NK-92 treated with Interleukin-12 subunit alpha and Interleukin-12 subunit beta, amount 100 ng/mL, for 24 hours (cell line): ENCODE measurements at regions not wholly inside any gene's neighbourhood (a gene's known extent, or its start where the extent isn't known, plus 50 kb on each side); places are given as distances from the start of the nearest gene placed in this dataset.
"Not testable (repeated sequence)": the region's sequence is repeated elsewhere in the genome, so short reads cannot be mapped to it uniquely, and the experiment has no call there.

ENCODE experiments used
- DNase-seq: peaks from one replicate; lab custom pipeline; 2025; lab: John Stamatoyannopoulos, UW

DNA sequence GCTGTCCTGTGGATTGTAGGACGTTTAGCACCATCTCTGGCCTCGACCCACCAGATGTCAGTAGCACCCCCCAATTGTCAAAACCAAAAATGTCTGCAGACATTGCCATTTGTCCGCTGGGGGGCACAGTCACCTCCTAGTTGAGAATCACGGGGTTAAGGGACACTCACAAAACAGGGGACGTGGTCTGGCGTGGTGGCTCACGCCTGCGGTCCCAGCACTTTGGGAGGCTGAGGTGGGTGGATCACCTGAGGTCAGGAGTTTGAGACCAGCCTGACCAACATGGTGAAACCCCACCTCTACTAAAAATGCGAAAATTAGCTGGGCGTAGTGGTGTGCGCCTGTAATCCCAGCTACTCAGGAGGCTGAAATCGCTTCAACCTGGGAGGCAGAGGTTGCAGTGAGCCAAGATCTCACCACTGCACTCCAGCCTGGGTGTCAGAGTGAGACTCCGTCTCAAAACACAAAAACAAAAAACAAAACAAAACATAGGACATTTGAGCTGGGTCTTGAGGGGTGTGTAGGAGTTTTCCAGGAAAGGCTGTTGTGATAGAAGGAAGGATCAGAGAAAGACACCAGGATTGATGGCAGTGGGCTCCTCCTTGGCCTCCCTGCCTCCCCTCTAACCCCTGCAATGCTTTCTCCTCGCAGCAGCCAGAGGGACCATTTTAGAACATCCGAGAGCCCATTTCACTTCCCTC lies 171.8 kb upstream of the GSE1 start:
- DNase-seq: peak; percentile 19

DNA sequence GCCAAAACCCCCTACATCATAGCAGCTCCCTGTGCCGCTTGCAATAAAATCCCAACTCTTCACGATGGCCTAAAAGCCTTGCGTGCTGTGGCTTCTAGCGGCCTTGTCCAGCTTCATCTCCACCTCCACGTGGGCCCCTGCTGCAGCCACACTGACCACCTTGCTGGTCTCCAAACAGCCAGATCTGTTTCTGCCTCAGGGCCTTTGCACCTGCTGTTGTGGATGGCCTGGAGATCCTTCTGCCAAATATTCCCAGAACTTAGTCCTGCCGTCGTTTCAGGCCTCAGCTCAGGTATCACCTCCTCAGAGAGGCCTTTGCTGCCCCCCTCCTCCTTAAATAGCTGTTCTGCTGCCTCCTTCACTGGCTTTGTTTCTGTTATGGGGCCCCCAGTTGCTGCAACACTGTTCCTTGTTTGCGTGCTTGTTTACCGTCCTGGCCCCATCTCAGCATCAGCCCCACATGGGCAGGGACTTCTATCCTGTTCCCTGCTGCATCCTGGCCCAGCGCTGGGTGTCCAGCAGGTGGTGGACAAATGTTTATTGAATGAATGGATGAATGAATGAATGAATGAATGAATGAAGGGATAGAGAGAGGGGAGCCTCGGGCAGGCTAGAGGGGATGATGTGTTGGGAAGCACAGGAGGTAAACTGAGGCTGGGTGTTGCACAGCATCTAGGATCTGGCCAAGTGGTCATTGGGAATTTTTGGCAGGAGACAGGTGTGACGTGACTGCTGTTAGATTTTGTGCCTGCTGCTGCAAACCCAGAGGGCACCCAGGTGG lies 171.0 kb upstream of the GSE1 start:
- no peak for DNase-seq

DNA sequence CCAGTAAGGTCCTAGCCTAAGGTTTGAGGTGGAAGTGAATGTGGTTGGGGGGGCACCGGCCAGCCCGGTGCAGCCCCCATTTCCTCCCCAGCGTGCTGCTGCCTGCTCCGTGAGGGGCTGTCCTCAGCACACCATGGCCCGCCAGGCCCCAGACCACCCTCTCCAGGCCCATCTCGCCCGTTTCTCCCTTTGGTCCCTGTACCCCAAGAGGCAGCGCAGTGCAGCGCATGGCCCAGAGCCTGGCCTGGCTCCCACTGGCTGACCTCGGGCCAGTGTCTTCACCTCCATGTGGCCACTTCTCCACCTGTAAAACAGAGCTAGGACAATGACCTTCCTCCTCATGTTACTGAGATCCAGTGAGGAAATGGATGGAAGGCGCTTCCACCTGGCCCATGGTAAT lies 170.0 kb upstream of the GSE1 start:
- DNase-seq: no peak

DNA sequence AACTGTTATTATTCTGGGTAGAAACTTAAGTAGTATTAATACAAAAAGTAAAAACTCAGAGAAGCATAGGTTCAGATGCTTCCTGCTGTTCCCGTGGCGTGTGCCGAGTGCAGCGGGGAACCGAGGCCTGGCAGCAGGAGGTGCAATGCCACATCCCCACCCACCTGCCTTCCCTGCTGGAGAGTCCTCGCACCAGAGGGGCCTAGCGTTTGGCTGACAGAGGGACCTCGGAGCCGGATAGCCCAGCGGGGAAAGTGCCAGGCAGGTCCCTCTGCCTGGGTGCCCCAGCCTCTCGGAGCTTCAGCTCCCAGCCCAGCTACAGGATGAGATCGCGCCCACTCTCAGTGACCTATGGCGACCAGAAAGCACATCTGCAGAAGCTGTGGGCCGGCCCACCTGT lies 169.6 kb upstream of the GSE1 start:
- no peak for DNase-seq

DNA sequence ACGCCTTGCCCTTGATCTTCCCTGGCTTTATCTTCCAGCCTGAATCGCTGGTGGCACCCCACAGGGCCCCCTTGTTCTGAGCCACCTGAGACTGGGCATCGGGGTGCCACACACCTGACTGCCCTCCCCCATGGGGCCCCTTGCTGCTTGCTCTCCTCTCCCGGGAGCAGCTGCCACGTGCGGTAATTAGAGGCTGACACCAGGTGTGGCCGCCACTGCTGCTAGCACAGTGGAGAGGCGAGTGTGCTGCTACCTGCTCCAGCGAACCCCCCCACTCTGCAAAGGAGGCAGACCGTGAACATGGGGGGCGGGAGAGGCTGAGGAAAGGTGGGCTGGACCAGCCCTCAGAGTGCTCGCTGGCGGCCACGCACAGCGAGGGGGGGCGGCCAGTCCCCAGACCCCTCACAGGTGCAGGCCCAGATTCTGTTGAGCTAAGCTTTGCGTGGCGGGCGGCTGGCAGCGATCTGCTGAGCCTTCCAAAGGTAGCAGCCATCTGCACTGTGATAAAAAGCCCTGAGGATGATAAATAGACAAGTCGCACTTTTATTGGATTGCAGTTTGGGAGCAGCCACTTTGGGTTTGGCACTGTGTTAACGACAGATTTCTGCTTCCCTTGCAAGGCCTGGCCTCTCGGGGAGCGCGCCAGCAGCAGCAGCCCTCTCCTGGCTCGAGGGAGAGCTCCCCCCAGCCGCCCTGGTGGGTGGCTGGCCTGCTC lies 167.9 kb upstream of the GSE1 start:
- no peak for DNase-seq

DNA sequence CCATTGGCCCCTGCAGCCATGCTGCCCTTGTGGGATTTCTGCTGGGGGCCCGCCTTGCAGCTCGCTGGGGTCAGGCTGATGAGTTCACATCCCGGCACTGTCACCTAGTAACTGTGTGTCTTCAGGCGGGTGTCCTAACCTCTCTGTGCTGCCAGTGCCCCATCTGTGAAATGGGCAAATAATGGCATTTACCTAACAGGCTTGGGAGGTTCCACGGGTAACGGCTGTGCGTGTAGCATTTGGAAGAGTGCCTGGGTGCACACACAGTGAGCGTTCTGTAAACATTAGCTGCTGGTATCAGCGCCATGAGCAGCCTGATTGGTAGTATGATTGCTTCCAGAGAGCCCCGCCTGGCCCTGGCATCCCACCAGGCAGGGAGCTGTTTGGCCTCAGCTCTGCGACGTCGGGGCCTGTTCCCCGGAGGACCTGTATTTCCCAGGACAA lies 167.3 kb upstream of the GSE1 start:
- no peak for DNase-seq

DNA sequence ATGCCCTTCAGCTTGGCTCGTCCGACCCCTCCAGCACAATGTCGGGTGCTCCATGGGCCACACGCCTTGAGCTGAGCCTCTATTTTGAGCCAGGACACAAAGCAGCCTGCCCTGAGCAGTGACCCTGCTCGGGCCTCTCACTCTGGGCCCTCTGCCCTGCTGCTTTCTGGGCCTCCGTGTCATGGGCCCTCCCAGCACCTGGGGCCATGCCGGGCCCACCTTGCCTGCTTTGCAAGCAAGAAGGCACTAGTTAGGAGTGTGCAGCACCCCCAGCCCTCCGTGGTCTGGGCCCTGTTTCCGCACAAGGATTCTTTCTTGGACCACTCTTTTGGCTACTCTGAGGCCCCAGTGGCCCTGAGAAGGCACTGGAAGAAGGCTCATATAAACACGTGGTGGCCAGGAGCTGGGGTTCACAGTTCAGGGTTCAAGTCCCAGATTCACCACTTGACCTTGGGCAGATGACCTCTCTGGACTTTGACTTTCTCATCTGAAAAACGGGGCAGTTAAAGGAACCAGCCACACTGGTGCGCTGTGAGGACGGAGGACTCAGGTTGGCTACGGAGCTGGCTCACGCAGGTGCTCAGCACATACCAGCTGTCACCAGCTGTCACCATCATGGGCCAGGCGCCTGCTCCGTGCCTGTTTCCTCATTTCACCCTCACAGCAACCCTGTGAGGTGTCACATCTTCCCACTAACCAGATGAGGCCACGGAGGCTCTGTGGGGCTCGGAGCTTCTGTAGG lies 166.0 kb upstream of the GSE1 start:
- DNase-seq: no peak

DNA sequence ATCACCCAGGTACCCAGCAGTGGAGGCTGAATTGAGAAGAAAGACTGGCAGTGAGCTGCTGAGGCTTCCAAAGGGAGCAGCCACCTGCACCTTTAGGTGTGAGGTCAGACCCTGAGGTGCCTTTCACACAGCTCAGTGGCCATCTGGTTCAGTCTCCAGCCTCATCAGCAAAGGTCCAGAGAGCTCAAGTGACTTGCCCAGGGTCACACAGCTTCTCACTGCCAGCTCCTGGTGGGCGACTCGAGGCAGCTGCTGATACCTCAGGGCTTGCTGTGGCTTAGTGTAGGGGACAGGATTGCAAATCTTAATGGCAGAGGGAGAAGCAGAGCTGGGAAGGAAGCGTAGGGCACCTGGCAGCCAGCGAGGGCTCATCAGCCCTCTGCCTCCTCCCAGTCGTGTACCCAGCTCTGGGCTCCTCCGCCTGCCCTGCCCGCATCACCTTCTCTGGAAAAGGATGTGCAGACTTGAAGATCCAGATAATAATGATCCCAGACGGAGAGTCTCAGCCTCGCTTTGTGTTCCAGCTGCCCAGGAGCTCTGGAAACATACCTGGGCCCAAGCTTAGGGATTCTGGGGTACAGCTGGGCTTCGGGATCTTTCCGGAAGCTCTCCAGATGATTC lies 165.3 kb upstream of the GSE1 start:
- no peak for DNase-seq

DNA sequence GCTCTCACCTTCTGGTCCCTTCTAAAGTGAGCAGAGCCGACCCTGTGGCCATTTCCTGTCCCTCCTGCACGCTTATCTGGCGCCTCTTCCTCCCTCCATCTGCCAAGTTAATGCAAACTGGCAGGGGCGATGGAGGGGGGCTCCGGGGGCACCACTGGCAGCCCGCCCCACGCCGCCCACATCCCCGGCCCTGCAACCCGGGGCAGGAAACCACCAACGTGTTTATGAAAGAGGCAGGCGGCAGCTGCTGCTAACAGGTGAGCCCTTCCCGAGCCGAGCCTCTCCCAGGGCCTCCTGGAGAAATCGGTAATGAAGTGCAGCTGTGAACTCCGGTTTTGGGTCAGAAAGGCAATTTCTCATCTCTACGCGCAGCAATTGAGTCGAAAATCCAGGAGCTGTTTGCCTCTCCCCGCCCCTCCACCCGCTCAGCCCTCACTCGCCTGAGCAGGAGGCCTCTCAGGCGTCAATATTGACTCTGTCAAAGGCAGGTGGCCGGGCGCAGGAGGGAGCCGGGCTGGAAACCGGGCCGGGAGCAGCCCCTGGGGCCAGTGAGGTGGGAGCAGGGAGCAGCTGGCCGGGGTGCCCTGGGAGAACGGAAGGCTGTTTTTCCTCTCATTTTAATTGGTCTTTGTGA lies 164.4 kb upstream of the GSE1 start:
- DNase-seq: no peak

DNA sequence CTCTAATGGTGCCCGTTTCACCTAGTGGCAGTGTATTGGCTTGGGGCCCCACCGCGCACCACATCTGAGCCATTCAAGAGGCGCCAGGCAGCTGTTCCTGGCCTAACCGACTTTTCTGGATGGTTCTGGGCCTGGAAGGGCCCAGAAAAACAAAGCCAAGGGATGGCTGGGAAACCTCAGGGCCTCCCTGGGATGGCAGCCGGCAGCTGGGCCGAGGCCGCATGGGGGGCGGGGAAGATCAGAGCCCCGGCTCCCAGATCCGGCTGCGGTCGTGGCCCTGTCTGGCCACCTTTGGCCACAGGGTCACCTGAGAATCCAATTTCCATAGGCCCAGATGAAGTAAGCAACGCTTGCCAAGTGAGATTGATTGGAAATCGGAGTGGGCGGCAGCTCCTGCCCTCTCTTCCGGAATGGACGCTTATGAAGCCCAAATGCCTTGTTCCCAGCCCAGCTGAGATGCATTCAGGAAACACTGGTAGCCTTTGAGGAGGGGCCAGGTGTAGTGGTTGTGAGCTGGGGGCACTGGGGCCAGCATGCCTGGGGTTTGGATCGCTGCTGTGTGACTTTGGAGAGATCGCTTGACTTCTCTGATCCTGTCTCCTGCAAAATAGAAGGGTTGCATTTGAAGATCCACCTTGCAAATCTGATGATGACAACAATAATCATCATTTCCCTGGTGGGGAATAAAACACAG lies 163.8 kb upstream of the GSE1 start:
- no peak for DNase-seq

DNA sequence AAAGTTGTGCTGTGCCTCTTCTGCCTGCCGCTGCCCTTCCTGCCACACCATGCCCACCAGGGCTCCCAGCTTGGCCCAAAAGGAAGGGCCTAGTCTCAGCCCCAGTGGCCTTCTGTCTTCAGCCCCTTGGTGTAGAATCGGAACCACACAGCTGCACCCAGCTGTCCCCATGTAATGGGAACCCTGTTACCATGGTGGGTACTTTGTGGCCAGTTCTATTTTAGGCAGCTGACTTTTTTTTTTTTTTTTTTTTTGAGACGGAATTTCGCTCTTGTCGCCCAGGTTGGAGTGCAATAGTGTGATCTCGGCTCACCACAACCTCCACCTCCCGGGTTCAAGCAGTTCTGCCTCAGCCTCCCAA lies 163.3 kb upstream of the GSE1 start:
- no peak for DNase-seq

DNA sequence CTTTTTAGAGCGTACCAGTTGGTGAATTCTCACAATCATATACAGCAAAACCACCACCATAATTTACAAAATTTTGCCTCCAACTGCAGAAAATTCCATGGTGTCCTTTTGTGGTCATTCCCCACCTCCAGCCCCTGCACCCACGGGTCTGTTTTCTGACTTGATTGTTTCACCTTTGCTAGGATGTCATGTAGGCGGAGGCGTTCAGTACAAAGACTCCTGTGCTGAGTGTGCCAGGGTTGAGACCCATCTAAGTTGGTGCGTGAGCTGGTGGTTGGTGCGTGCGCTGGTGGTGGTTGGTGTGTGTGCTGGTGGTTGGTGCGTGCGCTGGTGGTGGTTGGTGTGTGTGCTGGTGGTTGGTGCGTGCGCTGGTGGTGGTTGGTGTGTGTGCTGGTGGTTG lies 162.0 kb upstream of the GSE1 start:
- not testable (repeated sequence) for DNase-seq

DNA sequence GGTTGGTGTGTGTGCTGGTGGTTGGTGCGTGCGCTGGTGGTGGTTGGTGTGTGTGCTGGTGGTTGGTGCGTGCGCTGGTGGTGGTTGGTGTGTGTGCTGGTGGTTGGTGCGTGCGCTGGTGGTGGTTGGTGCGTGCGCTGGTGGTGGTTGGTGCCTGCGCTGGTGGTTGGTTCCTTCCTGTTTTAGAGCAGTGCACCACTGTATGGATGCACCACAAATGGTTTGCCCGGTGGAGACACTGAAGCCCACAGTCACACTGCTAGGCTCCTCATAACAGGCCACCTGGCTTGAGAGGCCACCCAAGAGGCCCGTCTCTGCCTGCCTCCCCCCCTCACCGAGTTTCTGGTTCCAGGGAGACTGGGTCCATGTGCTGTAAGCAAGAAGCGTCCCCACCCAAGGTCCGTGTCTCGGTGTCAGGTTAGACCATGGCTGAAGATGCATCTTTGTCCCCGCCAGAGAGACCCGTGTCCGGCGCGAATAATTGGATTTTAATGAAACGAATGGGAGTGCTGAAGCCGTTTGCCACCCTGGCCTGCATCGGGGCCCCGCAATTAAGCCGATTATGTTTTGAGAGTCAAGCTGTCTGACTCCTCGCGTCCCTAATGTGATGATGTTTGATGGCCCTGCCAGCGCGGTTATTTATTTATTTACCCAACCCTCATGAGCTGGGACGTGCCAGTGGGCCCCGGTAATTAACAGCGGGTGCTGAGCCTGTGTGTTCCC lies 161.3 kb upstream of the GSE1 start:
- DNase-seq: no peak

DNA sequence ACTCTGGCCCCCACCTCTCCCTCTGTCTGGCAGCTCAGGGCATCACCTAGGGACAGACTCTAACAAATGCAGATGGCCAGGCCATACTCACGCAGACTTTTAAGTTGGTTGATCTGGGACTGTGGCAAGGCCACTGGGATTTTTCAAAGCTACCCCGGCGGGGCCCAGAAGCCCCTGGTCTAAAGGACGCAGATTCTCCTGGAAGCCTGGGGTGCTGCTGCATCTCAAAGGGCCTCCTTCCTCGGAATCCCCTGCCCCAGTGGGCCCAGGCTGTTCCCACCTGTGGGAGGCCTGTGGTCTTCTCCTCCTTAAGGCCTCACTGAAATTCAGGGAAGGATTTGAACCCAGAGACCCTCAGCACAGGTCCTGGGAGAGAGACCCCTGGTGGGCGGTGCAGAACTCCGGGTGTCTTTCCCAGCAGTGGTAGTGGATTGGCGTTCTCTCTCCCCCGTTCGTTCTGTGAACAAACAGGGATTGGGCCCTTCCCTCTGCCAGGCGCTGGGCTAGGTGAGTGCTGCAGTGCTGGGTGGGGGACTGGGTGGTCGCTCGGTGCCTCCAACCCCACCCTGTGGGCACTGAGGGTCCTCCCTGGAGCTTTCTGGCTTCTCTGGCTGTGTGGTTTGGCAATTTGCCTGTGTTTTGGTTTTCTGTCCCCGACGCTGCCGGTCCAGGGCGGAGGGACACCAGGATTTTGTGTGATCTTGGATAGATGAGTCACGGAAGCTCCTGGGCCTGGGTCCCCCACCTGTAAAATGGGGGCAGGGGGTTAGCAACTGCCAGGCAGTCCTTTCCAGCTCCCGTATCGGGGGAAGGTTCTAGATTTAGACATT lies 160.5 kb upstream of the GSE1 start:
- DNase-seq: no peak

DNA sequence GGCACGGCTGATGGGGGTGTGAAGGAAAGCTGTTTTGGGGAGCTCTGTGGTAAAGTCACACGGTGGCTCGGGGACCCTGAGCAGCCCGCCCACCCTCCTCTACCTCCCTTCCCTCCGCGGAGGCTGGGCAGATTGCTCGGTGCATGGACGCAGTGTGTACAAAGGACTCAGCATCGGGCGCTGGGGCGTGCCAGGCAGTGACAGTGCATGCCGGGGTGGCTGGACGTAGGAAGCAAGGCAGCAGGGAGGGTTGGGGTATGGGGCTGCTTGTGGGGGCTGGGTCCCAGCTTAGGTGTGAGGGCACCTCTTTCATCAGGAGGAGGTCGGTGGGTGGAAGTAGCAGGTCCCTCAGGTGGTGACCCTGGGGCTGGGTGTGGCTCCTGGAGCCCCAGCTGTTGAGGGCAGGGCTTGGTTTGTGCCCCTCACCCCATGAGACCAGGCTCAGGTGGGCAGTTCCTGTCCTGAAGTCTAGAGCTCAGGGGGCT lies 159.9 kb upstream of the GSE1 start:
- DNase-seq: no peak

DNA sequence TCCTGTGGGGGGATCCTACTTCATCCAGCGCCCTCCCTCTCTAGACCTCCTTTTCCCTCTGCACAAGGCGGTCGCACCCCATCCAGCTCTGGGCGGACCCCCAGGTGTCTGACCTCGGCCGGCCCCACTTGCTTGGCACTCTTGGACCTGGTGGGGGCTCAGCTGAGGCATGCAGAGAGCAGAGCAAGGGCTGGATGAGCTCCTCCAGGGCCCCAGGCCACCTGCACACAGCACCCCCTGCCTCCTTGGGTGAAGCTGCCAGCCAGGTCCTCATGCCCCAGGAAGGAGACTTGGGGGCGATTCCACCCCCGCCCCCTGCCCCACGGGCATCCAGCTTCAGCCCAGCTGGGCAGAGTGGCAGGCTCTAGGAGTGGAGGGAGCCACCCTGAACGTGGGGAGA lies 159.4 kb upstream of the GSE1 start:
- DNase-seq: no peak

DNA sequence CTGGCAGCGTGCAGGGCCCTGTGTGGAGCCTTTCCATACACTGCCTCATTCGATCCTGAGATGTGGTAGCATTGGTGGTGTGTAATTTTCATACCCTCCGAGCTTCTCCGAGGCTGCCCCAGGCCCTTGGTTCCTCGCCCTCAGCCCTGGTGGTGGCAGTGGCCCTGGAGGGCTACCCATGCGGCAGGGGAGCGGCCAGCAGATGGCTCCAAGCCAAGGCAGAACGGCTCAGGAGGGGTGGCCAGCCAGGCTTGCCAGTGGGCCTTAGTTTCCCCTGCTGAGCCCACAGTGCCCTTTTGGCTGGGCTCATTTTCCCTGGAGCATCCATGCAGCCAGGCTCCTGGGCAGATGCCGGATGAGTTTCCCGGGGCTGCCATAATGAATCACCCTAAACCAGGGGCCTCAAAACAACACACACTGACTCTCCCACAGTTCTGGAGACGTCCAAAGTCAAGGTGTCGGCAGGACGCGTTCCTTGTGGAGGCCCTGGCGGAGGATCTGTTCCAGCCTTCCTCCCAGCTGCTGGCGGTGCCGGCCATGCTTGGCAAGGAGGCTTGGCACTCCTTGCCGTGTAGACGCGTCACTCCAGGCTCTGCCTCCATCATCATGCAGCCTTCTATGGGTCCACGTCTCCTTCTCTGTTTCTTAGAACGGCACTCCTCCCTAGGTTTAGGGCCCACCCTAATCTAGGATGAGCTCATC lies 158.8 kb upstream of the GSE1 start:
- DNase-seq: no peak

DNA sequence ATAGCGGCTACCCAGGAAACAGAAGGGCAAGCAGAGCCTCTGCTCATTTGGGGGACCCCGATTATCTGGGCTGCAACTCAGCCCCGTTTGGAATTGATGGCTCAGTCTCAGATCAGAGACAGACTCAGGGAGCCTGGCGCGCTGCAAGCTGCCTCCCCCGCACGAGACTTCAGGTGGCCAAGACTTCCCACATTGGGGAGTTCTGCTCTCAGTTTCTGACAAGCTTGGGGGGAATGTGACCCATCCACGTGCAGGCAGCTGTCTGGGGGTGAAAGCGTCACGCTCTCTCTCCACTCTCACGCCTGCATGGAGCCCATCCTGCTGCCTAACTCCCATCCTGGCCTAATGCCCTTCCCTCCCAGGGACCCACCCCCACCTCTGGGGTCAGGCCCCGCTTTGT lies 157.6 kb upstream of the GSE1 start:
- no peak for DNase-seq

DNA sequence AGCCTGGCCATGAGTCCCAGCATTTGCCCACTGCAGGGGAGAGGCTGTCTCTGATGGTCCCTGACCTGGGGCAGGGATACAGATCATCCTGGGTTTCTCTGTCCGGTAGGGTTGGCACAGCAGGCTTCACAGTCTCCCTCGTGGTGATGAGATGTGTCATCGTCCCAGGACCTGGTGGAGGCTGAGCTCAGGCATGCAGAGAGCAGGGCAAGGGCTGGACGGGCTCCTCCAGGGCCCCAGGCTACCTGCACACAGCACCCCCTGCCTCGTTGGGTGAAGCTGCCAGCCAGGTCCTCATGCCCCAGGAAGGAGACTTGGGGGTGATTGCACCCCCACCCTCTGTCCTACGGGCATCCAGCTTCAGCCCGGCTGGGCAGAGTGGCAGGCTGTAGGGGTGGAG lies 155.8 kb upstream of the GSE1 start:
- DNase-seq: no peak
